Lower leg skin (tissue), 4 donors: ENCODE measurements at regions not wholly inside any gene's neighbourhood (a gene's known extent, or its start where the extent isn't known, plus 50 kb on each side); places are given as distances from the start of the nearest gene placed in this dataset.

Experiments
- DNase-seq, 2 donors: peaks; one replicate each; pipeline ENCODE4 v3.0.0-alpha.2; 2019; ENCODE audit warnings: low spot score in 2 of 2
- H3K4me3 ChIP-seq: fragments of 200-600 bp; sonication (generic); 2 replicates; pipeline ENCODE4 v1.5.1; 2017; ENCODE audit warnings: mild to moderate bottlenecking, low read depth; ENCODE audit not compliant: poor library complexity, severe bottlenecking
- POLR2A ChIP-seq, 2 donors: fragments of 450-650 bp; IDR thresholded peaks; one replicate each; pipeline ENCODE4 v1.6.1; 2016 to 2017; ENCODE audit warnings: antibody characterized with exemption in 2 of 2, mild to moderate bottlenecking in 1 of 2, moderate library complexity in 1 of 2
- WGBS, 2 donors: methylation state at CpG; one replicate each; pipeline ENCODE4 v1.1.5; 2018; 5-methylcytosine and 5-hydroxymethylcytosine counted together
- intact Hi-C: fragments of 100-400 bp; cut with DNase I; formaldehyde crosslinking; loops from one replicate; pipeline ENCODE4 v1.15.0; 2023; ENCODE audit warnings: low total_unique reads
- TF ChIP-seq, protein P1 (sequence below), 3 donors: fragments of 450-650 bp; IDR thresholded peaks; one replicate each; pipeline ENCODE4 v1.5.1; 2016; ENCODE audit warnings: antibody characterized with exemption in 3 of 3, mild to moderate bottlenecking in 3 of 3, moderate library complexity in 2 of 3

DNA sequence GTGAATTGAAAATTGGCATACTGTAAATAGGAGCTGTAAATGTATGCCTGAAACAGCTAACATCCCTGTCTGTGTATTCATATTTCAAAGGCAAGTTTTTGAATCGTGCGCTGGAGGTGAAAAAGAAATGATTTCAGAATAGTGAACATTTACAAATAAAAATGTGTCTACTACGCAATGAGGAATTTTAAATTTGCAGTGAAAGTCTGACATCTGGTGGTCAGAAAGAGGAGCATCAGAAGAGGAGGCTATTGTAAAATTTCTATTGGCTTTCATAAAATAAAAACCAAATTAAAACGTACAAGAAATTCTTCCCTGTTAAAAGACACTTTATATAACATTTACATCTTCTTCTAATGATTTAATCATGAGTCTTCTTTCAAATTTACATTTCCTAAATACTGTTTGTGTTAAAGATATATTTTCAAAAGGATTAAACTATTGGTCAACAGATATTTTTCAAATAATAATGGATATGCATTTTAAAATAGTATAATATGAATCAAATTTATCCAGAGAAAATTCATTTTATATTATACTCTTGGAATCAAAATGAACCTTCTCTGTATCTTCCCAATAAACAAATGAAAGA, 113.7 kb upstream of the RRP15 start:
- TF ChIP-seq, protein P1, sequence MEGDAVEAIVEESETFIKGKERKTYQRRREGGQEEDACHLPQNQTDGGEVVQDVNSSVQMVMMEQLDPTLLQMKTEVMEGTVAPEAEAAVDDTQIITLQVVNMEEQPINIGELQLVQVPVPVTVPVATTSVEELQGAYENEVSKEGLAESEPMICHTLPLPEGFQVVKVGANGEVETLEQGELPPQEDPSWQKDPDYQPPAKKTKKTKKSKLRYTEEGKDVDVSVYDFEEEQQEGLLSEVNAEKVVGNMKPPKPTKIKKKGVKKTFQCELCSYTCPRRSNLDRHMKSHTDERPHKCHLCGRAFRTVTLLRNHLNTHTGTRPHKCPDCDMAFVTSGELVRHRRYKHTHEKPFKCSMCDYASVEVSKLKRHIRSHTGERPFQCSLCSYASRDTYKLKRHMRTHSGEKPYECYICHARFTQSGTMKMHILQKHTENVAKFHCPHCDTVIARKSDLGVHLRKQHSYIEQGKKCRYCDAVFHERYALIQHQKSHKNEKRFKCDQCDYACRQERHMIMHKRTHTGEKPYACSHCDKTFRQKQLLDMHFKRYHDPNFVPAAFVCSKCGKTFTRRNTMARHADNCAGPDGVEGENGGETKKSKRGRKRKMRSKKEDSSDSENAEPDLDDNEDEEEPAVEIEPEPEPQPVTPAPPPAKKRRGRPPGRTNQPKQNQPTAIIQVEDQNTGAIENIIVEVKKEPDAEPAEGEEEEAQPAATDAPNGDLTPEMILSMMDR (IDR thresholded peaks at IDR 0.05) = no peak
- TF ChIP-seq POLR2A (IDR thresholded peaks at IDR 0.05) = no peak
- no peak overlapping the region for H3K4me3 ChIP-seq
- intact Hi-C loops = no loop called here
- no peak for DNase-seq
- WGBS, 2 donors = 1 to 3% methylated on average over 4 of the region's 4 CpGs

DNA sequence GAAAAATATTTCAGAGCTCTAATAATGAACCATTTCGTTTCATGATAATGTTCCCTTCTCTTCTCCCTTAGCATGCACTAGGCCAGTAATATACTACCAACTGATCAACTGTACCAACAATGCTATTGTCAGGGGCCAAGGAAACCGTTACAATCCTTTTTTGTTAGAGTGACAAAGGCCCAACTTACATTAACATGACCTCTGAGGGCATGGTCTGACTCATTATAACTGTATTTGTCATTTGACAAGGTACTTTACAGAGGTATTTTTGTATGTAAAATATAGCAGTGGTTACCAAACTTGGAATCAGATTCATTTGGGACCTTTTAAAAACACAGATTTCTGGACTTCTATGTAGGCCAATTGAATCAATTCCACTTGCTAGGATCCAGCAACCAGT, 102.6 kb upstream of the RRP15 start:
- WGBS, 2 donors = 67 to 71% methylated on average over 2 of the region's 2 CpGs
- intact Hi-C loops = no loop called here
- DNase-seq = no peak
- no peak overlapping the region for H3K4me3 ChIP-seq
- TF ChIP-seq, protein P1 (IDR thresholded peaks at IDR 0.05) = no peak
- no peak for TF ChIP-seq POLR2A (IDR thresholded peaks at IDR 0.05)

DNA sequence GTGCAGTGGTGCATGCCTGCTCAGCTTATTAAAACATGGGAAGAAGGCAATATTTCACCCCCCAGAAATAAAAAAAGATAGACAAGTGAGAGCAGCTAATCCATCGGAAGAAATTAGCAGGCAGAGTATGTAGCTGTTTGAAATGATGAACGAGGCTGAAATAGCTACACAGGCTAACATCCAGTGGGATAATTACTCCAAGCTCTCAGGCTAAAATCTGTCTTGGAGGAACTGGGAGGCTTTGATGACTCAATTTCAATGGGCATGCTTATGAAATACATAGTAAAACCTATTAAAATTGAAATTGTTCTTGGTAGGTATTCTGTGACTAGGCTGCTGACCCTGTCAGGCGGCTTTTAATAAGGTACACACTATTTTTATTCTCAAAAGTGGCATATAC, 84.1 kb upstream of the RRP15 start:
- WGBS, 2 donors = 31 to 32% methylated on average over 3 of the region's 3 CpGs
- DNase-seq = no peak
- intact Hi-C loops = no loop called here
- H3K4me3 ChIP-seq = no peak overlapping the region
- TF ChIP-seq POLR2A (IDR thresholded peaks at IDR 0.05) = no peak
- TF ChIP-seq, protein P1 (IDR thresholded peaks at IDR 0.05) = no peak

DNA sequence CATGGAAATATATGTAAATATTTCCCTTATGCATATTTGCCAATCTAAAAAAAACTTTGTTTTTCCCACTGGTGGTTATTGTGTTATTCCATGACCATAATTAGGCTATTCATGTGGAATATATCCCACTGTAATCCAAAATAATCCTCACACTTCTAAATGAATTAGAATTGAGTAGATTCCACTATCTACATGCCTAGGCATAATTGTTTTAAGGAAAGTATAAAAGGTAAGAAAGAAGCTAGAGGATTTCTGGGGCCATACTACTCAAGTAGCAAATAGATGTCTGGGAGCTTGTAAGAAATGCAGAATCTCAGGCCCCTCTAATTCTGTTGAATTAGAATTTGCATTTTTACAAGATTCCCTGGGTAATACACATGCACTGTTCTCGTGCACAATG, 83.5 kb upstream of the RRP15 start:
- TF ChIP-seq POLR2A (IDR thresholded peaks at IDR 0.05) = no peak
- TF ChIP-seq, protein P1 (IDR thresholded peaks at IDR 0.05) = no peak
- intact Hi-C loops = no loop called here
- no peak for DNase-seq

DNA sequence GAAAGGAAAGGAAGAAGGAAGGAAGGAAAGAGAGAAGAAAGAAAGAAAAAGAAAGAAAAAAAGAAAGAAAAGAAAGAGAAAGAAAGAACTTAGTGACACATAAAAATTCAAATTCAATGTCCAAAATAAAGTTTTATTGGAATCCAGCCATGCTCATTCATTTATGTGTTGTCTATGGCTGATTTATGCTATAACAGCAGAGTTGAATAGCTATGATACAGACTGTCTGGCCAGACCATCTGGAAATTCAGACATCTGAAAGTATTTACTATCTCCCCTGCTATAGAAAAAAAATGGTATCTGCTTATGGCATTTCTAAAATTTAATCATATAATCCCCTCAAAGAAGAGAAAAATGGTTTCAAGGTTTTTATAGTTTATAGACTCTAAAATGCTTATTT, 79.4 kb upstream of the RRP15 start:
- no peak overlapping the region for H3K4me3 ChIP-seq
- no peak for DNase-seq
- intact Hi-C loops = no loop called here
- TF ChIP-seq, protein P1 (IDR thresholded peaks at IDR 0.05) = no peak

More for the DNA sequence above, 83.5 kb upstream of the RRP15 start:
- 78 to 85% methylated on average over 1 of the region's 1 CpG for WGBS, 2 donors
- H3K4me3 ChIP-seq = no peak overlapping the region

DNA sequence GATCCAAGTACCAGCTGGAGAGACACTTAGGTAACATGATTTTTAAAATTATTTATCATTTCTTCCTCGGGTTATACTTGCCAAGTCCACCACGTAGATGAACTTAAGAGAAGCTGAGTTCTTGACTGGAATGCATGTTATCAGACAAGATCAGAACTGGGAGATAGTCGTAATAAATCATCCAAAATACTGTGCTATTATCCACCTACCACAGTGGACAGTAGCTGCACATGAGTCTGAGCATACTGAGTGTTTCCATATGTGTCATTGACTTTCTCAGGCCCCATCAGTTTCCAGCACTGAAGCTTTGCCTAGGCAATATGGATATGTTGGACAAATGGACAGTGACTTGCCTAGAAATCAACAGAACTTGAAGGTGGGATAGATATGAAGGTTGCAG, 77.9 kb upstream of the RRP15 start:
- no peak for TF ChIP-seq POLR2A (IDR thresholded peaks at IDR 0.05)
- TF ChIP-seq, protein P1 (IDR thresholded peaks at IDR 0.05) = no peak
- no peak overlapping the region for H3K4me3 ChIP-seq
- WGBS, 2 donors = 46 to 50% methylated on average over 3 of the region's 3 CpGs
- intact Hi-C loops = no loop called here
- DNase-seq = no peak
